Pancreas (tissue), 10 donors: ENCODE measurements at regions not wholly inside any gene's neighbourhood (a gene's known extent, or its start where the extent isn't known, plus 50 kb on each side); places are given as distances from the start of the nearest gene placed in this dataset.

Source experiments
- ATAC-seq, 4 donors: fragments of 200-7000 bp; cut with Tn5 transposase; one replicate each; pipeline versions ENCODE4 v1.8.0 to v1.9.1; 2020; ENCODE audit warnings: mild to moderate bottlenecking in 4 of 4, moderate library complexity in 4 of 4
- DNase-seq, 6 donors: peaks; one replicate each; pipeline ENCODE4 v3.0.0-alpha.2; 2020
- FAIRE-seq: peaks from 2 replicates; lab custom pipeline; 2012; peaks lifted over from hg19 to GRCh38; lab: Jason Lieb, UNC
- H3K27ac ChIP-seq, 4 donors: fragments of 200-600 bp; sonication (generic); 1 replicate in 3 of 4; 2 replicates in 1 of 4; pipeline versions ENCODE4 v1.5.0 to v1.8.0; 2020
- H3K27me3 ChIP-seq, 4 donors: fragments of 200-600 bp; one replicate each; pipeline ENCODE4 v1.8.0; 2021
- H3K36me3 ChIP-seq, 3 donors: fragments of 200-600 bp; sonication (generic) in 1 of 3; one replicate each; pipeline versions ENCODE4 v1.5.0 to v1.8.0; 2020 to 2021
- H3K4me1 ChIP-seq, 3 donors: fragments of 200-600 bp; one replicate each; pipeline ENCODE4 v1.8.0; 2021
- H3K4me3 ChIP-seq, 4 donors: fragments of 200-600 bp; sonication (generic) in 2 of 4; one replicate each; pipeline versions ENCODE4 v1.5.0 to v1.8.0; 2020 to 2021
- H3K9me3 ChIP-seq, 4 donors: fragments of 200-600 bp; one replicate each; pipeline ENCODE4 v1.8.0; 2021
- CTCF ChIP-seq, 4 donors: fragments of 200-600 bp; sonication (generic) in 3 of 4; IDR thresholded peaks; one replicate each; pipeline versions ENCODE4 v1.5.0 to v1.8.0; 2021; ENCODE audit warnings: antibody characterized with exemption in 4 of 4
- WGBS, 2 donors: extraction: QIAGEN DNeasy Blood & Tissue Kit; methylation state at CpG; one replicate each; pipeline ENCODE4 v1.1.7; 2013; 5-methylcytosine and 5-hydroxymethylcytosine counted together
- intact Hi-C, 3 donors: fragments of 100-400 bp; cut with DNase I; formaldehyde crosslinking; loops; one replicate each; pipeline versions ENCODE4 v1.11.1 to v1.14.2; 2022
- donor health status: healthy with polysubstance abuse.
- donor health status: DM: no; HTN: no; CAD: no; lungs with moderate emphysema.
- donor health status: DM: no; HTN: no; CAD: no.
- donor health status: control.
- donor health status: control.
- donor health status: Bipolar disorder and iron deficiency.
- donor health status: DM: yes; HTN: yes; CAD: no.
- donor health status: DM: no; HTN: no; CAD: no.
- donor health status: DM: no; HTN: no; CAD: no.
- donor health status: DM: yes; HTN: yes; CAD: no.

DNA sequence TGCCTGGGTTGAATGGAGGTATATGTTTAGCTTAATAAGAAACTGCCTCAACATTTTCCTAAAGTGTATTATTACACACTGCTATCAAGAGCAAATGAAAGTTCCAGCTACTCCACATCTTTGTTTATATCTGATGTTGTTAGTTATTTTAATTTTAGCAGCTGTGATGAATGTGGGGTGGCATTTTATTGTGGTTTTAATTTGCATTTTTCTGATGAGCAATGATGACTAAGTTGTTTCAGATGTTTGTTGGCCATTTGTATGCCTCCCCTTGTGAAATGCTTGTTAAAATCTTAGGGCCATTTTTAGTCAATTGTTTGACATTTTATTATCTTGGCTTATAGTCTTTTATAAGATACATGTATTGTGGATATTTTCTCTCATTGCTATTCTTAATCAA lies 260.4 kb upstream of the SLCO3A1 start:
- Histone ChIP-seq H3K4me3 (no peak overlapping the region), H3K36me3 (no peaks in the 10 kb centered on the region), H3K9me3 (no peaks in the 10 kb centered on the region), H3K4me1 (no peaks in the 10 kb centered on the region), H3K27me3 (no peaks in the 10 kb centered on the region), H3K27ac (no peak overlapping the region)
- no peak for DNase-seq
- TF ChIP-seq CTCF (IDR thresholded peaks at IDR 0.05) = no peak
- no peak for ATAC-seq
- FAIRE-seq = no peak
- intact Hi-C loops = no loop called here

GRCh38 chr15:91593653-91594052 lies 259.9 kb upstream of the SLCO3A1 start:
- intact Hi-C loops = no loop called here
- DNase-seq (no peak), FAIRE-seq (no peak), ATAC-seq (no peak)
- Histone ChIP-seq H3K9me3 (no peaks in the 10 kb centered on the region), H3K36me3 (no peaks in the 10 kb centered on the region), H3K4me1 (no peaks in the 10 kb centered on the region), H3K27me3 (no peaks in the 10 kb centered on the region), H3K4me3 (no peak overlapping the region), H3K27ac (no peak overlapping the region)
- no peak for TF ChIP-seq CTCF (IDR thresholded peaks at IDR 0.05)
- 35 to 44% methylated on average over 1 of the region's 1 CpG for WGBS, 2 donors

DNA sequence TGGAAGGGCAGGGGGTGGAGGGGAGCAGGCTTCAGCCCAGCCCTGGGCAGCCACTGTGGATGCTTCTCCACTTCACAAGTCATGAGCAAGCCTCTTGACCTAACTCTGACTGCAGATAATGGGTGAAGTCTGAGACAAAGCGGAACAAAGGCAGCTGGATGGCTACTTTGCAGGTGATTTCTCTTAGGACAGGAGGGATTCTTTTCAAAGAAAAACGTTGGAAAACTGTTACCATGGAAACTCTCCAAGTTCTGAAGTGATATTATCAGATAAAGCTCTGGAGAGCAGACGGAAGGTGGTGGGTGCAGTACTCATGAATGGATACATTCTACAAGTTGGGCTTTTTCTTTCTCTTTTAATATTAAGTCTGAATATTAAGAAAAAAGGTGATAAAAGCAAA lies 254.2 kb upstream of the SLCO3A1 start:
- intact Hi-C loops = no loop called here
- no peak overlapping the region for H3K4me3 ChIP-seq
- H3K36me3 ChIP-seq = no peaks in the 10 kb centered on the region
- TF ChIP-seq CTCF (IDR thresholded peaks at IDR 0.05) = no peak
- no peak for DNase-seq
- no peak for FAIRE-seq
- WGBS, 2 donors = 36 to 40% methylated on average over 3 of the region's 3 CpGs
- H3K9me3 ChIP-seq = no peaks in the 10 kb centered on the region
- ATAC-seq = no peak
- H3K27ac ChIP-seq = no peak overlapping the region
- no peaks in the 10 kb centered on the region for H3K4me1 ChIP-seq
- H3K27me3 ChIP-seq = peaks cover 0 to 5% (median 0%) of the 10 kb centered on the region in 4 donors

DNA sequence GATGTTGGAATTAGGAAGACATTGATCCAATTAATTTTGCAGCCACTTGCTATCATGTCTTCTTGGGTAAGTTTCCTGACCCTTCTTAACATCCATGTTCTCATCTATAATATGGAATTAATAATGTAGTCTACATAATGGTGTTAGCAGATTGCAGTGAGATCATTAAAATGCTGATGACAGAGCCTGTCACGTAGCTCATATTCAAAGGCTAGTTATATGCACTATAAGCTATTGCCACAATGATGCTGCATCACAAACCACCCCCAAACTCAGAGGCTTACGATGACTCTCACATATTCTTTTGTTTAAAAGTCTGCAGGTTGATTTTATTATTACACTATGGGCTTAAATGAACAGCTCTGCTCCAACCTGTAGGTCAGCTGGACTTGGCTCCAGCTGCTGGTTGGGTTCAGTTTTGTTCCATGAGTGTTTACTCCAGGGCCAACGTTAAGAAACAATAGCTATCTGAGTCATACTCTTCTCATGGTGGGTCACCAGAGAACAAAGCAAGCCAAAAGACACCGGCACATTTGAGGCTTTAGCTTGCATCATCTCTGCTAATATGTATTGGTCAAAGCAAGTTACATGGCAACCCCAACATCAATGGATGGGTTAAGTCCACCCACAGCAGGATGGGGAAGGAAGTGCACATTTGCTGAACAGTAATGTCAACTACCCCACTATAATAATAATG lies 250.0 kb upstream of the SLCO3A1 start:
- DNase-seq (no peak), FAIRE-seq (no peak), ATAC-seq (no peak)
- Histone ChIP-seq H3K9me3 (no peaks in the 10 kb centered on the region), H3K4me1 (no peaks in the 10 kb centered on the region), H3K4me3 (no peak overlapping the region), H3K27me3 (peaks cover 0 to 5% (median 0%) of the 10 kb centered on the region in 4 donors), H3K36me3 (no peaks in the 10 kb centered on the region), H3K27ac (no peak overlapping the region)
- intact Hi-C loops = no loop called here
- TF ChIP-seq CTCF (IDR thresholded peaks at IDR 0.05) = no peak
- 60 to 65% methylated on average over 4 of the region's 4 CpGs for WGBS, 2 donors

DNA sequence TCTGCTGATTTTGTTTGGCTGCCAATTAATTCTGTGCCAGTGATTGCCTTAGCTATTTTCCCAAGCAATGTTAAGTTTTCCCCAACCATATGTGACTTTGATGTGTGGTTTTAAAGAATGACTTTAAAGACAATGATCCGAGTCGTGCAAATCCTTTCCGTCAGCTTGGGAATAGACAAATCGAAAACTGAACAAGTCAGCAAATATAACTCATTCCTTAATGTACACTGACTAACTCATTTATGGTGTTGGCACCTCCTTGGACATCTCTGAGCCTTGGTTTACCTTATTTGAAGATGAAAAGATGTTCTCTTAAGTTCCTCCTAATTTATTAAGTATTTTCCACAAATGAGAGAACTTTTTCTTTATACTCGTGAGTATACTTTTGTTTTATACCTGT lies 249.4 kb upstream of the SLCO3A1 start:
- Histone ChIP-seq H3K36me3 (no peaks in the 10 kb centered on the region), H3K27me3 (peaks cover 0 to 5% (median 0%) of the 10 kb centered on the region in 4 donors), H3K27ac (no peak overlapping the region), H3K9me3 (no peaks in the 10 kb centered on the region), H3K4me3 (no peak overlapping the region), H3K4me1 (no peaks in the 10 kb centered on the region)
- no peak for TF ChIP-seq CTCF (IDR thresholded peaks at IDR 0.05)
- 52 to 62% methylated on average over 5 of the region's 5 CpGs for WGBS, 2 donors
- ATAC-seq (no peak), DNase-seq (no peak), FAIRE-seq (no peak)
- intact Hi-C loops = no loop called here
